ENCODE measurements at regions not wholly inside any gene's neighbourhood (a gene's known extent, or its start where the extent isn't known, plus 50 kb on each side); places are given as distances from the start of the nearest gene placed in this dataset.

DNA sequence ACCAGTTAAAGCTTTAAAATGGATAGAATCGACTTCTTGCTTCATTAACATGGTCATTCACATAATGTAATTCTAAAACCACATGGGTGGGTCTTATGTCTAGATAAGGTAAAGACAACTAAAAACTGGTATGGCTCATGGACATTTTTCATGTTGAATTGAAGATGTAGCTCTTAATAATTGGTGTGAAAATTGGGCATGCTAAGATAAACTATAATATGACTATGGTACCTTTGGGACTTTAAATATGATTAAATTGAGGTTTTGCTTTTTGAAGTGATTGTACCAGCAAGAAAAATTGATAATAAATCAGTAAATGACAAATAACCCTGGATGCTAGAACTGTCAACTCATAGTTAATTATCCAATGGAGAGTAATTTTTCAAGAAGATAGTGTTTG, 710.7 kb upstream of the PTPRD start:
- no peak for ATAC-seq (replicated peaks in 1 of 2)
- DNase-seq: no peak
- Mint-ChIP-seq H3K4me1 (ENCODE audit: low read depth) (no peaks in the 10 kb centered on the region), H3K27ac (no peak overlapping the region), H3K9me3 (peaks cover 5% of the 10 kb centered on the region in 2 donors), H3K36me3 (ENCODE audit: insufficient read depth in 2 of 2) (no peaks in the 10 kb centered on the region), H3K27me3 (ENCODE audit: low read depth) (no peaks in the 10 kb centered on the region), H3K4me3 (no peak overlapping the region)

DNA sequence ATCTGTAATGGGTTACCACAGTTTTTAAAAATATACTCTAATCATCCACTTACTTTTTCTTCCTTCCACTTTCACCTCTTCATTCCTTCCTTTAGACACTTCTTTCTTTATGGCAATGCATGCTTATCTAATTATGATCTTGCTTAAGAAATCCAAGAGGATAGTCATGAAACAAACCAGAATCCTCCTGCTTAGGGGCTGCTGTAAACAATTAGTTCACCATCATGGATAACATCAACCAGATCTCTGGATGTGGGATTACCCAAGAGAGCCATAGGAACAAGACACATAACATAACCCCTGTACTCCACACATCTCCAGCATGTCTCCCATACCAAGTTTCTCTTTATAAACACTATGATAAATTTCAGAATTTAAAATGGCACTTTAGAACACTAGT, 713.4 kb upstream of the PTPRD start:
- DNase-seq (no peak), ATAC-seq (replicated peaks in 1 of 2) (no peak)
- Mint-ChIP-seq H3K9me3 (peaks cover 5 to 7% of the 10 kb centered on the region in 2 donors), H3K27me3 (ENCODE audit: low read depth) (no peaks in the 10 kb centered on the region), H3K4me1 (ENCODE audit: low read depth) (no peaks in the 10 kb centered on the region), H3K4me3 (no peak overlapping the region), H3K36me3 (ENCODE audit: insufficient read depth in 2 of 2) (no peaks in the 10 kb centered on the region), H3K27ac (no peak overlapping the region)

DNA sequence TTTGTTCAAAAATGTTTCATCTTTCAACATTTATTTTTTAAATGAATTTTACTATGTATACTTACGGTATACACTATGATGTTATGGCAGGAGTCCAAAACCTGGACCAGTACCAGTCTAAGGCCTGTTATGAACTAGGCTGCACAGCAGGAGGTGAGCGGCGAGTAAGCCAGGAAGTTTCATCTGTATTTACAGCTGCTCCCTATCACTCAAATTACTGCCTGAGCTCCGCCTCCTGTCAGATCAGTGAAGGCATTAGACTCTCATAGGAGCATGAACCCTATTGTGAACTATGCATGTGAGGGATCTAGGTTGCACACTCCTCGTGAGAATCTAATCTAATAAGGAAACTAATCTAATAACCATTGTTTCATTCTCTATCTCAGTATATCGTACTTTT, 715.5 kb upstream of the PTPRD start:
- Mint-ChIP-seq H3K27ac (no peak overlapping the region), H3K36me3 (ENCODE audit: insufficient read depth in 2 of 2) (no peaks in the 10 kb centered on the region), H3K27me3 (ENCODE audit: low read depth) (no peaks in the 10 kb centered on the region), H3K4me3 (no peak overlapping the region), H3K4me1 (ENCODE audit: low read depth) (no peaks in the 10 kb centered on the region), H3K9me3 (peaks cover 7 to 9% of the 10 kb centered on the region in 2 donors)
- ATAC-seq (replicated peaks in 1 of 2) (no peak), DNase-seq (no peak)

DNA sequence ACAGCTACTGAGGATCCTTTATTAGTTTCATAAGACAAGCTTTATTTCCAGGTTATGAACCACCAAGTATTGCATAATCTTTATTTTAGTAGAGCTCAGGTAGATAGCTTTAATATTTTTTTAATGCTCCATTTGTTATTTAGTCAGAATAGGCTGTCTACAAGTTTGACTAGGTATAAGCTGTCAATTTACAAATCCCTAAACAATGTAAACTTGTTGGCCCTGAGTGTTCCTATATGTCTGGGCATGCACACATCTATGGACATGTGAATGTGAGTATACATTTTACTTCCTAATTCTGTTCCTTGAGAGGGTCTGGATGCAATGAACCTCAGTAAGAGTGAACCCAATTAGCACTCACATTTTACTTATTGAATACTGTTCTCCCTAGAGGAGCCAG, 722.2 kb upstream of the PTPRD start:
- no peak overlapping the region for H3K27ac Mint-ChIP-seq
- H3K9me3 Mint-ChIP-seq: peaks cover 4 to 6% of the 10 kb centered on the region in 2 donors
- DNase-seq: no peak
- no peak for ATAC-seq (replicated peaks in 1 of 2)
- H3K4me3 Mint-ChIP-seq: no peak overlapping the region
- H3K36me3 Mint-ChIP-seq (ENCODE audit: insufficient read depth in 2 of 2): no peaks in the 10 kb centered on the region
- H3K4me1 Mint-ChIP-seq (ENCODE audit: low read depth): no peaks in the 10 kb centered on the region
- H3K27me3 Mint-ChIP-seq (ENCODE audit: low read depth): no peaks in the 10 kb centered on the region

DNA sequence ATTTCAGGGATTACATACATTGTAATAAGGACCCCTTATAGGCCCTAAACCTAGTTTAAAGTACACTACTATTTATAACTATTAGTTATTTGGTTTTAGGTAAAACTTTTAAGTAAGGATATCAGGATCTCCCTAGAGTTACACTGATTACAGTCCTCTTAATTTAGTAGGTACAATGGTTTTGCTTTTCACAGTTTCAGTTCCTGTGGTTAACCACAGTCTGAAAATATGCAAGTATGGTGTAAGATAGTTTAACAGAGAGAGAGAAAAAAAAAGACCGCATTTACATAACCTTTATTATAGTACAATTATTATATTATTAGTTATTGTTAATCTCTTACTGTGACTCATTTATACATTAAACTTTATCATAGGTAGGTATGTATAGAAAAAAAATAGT, 725.3 kb upstream of the PTPRD start:
- no peaks in the 10 kb centered on the region for H3K36me3 Mint-ChIP-seq (ENCODE audit: insufficient read depth in 2 of 2)
- no peaks in the 10 kb centered on the region for H3K27me3 Mint-ChIP-seq (ENCODE audit: low read depth)
- no peak overlapping the region for H3K27ac Mint-ChIP-seq
- no peaks in the 10 kb centered on the region for H3K4me1 Mint-ChIP-seq (ENCODE audit: low read depth)
- no peak for ATAC-seq (replicated peaks in 1 of 2)
- no peak overlapping the region for H3K4me3 Mint-ChIP-seq
- no peak for DNase-seq
- peaks cover 6% of the 10 kb centered on the region in 2 donors for H3K9me3 Mint-ChIP-seq

DNA sequence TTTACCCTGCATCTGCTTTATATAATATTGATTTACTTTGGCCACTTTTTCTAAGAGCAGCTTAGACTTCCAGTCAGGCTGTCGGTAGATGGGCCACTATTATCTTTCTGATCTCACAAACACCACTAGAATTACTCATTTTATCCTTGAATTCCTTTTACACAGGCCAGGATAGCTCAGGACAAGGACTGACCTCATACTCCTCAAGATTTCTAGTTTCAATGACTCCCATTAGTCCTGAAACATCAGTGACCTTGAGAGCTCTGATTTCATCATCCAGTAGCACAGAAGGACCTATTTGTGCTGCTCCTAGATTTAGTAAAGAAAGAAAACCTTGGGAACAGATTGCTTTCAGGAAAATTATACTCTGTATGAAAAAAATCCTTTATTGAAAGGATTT, 727.9 kb upstream of the PTPRD start:
- Mint-ChIP-seq H3K4me1 (ENCODE audit: low read depth) (no peaks in the 10 kb centered on the region), H3K4me3 (no peak overlapping the region)
- no peak for DNase-seq

DNA sequence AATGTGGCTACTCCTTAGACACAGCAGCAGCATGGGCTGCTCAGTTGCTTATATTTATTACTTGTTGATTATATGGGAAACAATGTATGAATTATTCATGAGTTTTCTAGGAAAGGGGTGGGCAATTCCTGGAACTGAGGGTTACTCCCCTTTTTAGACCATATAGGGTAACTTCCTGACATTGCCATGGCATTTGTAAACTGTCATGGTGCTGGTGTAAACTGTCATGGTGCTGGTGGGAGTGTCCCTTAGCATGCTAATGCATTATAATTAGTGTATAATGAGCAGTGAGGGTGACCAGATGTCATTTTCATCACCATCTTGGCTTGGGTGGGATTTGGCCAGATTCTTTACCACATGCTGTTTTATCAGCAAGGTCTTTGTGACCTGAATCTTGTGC, 734.6 kb upstream of the PTPRD start:
- Mint-ChIP-seq H3K36me3 (ENCODE audit: insufficient read depth in 2 of 2) (no peaks in the 10 kb centered on the region), H3K4me3 (no peak overlapping the region), H3K9me3 (peaks cover 9% of the 10 kb centered on the region in 2 donors), H3K27me3 (ENCODE audit: low read depth) (no peaks in the 10 kb centered on the region), H3K27ac (no peak overlapping the region), H3K4me1 (ENCODE audit: low read depth) (no peaks in the 10 kb centered on the region)
- ATAC-seq (replicated peaks in 1 of 2): no peak
- DNase-seq: no peak

More for the DNA sequence above, 727.9 kb upstream of the PTPRD start:
- no peak for ATAC-seq (replicated peaks in 1 of 2)
- H3K27ac Mint-ChIP-seq: no peak overlapping the region
- no peaks in the 10 kb centered on the region for H3K36me3 Mint-ChIP-seq (ENCODE audit: insufficient read depth in 2 of 2)
- no peaks in the 10 kb centered on the region for H3K27me3 Mint-ChIP-seq (ENCODE audit: low read depth)
- peaks cover 6% of the 10 kb centered on the region in 2 donors for H3K9me3 Mint-ChIP-seq

DNA sequence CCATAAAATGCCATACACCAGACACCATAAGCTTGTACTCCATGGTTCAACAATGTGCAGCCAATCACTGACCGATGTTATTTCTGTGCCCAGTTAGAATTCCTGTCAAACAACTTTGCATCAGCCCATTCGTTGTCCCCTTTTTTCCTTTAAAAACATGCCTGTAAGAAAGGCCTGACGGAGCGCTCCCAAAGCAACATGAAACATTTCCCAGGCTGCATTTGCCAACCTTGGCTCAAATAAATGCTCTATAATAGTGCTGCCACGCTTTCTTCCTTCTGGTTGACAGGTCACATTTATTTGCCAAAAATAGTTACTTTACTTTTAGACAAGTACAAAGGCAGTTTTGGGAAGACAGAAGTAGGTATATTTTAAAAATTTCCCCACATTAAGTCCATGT, 735.6 kb upstream of the PTPRD start:
- no peaks in the 10 kb centered on the region for H3K36me3 Mint-ChIP-seq (ENCODE audit: insufficient read depth in 2 of 2)
- no peak for DNase-seq
- H3K9me3 Mint-ChIP-seq: peaks cover 9 to 10% of the 10 kb centered on the region in 2 donors
- H3K27ac Mint-ChIP-seq: no peak overlapping the region
- no peak for ATAC-seq (replicated peaks in 1 of 2)
- no peak overlapping the region for H3K4me3 Mint-ChIP-seq
- no peaks in the 10 kb centered on the region for H3K4me1 Mint-ChIP-seq (ENCODE audit: low read depth)
- H3K27me3 Mint-ChIP-seq (ENCODE audit: low read depth): no peaks in the 10 kb centered on the region

DNA sequence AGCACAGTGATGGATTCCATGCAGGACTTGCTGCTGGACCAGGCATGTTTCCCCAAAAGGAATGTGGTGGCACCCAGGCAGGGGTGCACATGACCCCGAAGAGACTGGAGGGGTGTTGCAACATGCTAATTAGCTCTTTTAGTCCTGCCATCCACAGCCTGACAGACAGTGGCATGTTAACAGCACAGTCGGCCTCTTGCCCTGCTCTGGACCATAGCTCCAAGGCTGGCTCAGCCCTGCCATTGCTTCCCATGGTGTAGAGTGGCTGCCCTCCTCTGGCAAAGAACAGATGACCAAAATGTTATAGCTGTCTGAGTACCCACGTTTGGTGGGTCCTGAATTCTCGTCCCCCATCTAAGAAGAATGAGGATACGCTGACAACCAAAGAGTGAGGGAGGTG, 736.4 kb upstream of the PTPRD start:
- Mint-ChIP-seq H3K27ac (no peak overlapping the region), H3K27me3 (ENCODE audit: low read depth) (no peaks in the 10 kb centered on the region), H3K36me3 (ENCODE audit: insufficient read depth in 2 of 2) (no peaks in the 10 kb centered on the region), H3K9me3 (peaks cover 9 to 10% of the 10 kb centered on the region in 2 donors), H3K4me1 (ENCODE audit: low read depth) (no peaks in the 10 kb centered on the region), H3K4me3 (no peak overlapping the region)
- DNase-seq (no peak), ATAC-seq (replicated peaks in 1 of 2) (no peak)

DNA sequence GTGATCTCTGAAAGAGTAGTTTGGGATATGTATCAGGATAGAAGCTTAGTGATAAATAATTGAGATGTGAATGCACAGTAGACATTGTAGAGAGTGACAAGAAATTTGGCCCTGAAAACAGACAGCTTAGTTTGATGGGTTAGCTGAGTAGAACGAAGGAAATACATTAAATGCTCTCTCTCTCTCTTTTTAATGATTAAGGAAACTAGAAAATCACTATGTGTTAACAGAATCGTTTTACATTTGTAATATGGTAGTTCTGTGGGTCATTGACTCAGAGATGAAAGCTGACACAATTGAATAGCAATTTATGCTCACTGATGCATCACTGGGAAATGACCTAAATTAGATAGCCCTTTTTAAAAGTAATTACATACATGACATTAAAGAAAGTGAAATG, 739.8 kb upstream of the PTPRD start:
- ATAC-seq (replicated peaks in 1 of 2) (no peak), DNase-seq (no peak)
- H3K27me3 Mint-ChIP-seq (ENCODE audit: low read depth): no peaks in the 10 kb centered on the region
- H3K9me3 Mint-ChIP-seq: peaks cover 7% of the 10 kb centered on the region in 2 donors
- H3K4me1 Mint-ChIP-seq (ENCODE audit: low read depth): no peaks in the 10 kb centered on the region
- H3K36me3 Mint-ChIP-seq (ENCODE audit: insufficient read depth in 2 of 2): no peaks in the 10 kb centered on the region
- H3K27ac Mint-ChIP-seq: no peak overlapping the region
- H3K4me3 Mint-ChIP-seq: no peak overlapping the region

DNA sequence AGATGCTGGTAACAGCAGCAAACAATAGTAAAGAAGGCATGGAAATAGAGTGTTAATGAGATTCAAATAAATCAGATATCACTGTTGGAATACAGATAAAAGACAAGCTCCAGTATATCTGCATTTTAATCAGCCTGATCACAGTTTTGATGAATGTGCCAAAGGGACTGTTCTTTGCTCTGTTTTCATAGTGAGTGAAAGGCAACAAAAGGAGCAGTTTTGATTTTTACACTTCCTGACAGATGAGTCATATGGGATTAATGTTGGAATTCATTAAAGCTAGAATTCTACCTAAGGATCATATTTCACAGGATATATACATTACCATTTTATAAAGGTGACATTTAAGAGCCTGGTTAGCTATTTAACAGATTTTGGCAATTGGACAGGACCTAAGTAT, 743.3 kb upstream of the PTPRD start:
- no peaks in the 10 kb centered on the region for H3K4me1 Mint-ChIP-seq (ENCODE audit: low read depth)
- H3K36me3 Mint-ChIP-seq (ENCODE audit: insufficient read depth in 2 of 2): no peaks in the 10 kb centered on the region
- no peak overlapping the region for H3K4me3 Mint-ChIP-seq
- no peaks in the 10 kb centered on the region for H3K27me3 Mint-ChIP-seq (ENCODE audit: low read depth)
- no peak for DNase-seq
- H3K9me3 Mint-ChIP-seq: peaks cover 7 to 8% of the 10 kb centered on the region in 2 donors
- no peak overlapping the region for H3K27ac Mint-ChIP-seq
- no peak for ATAC-seq (replicated peaks in 1 of 2)

DNA sequence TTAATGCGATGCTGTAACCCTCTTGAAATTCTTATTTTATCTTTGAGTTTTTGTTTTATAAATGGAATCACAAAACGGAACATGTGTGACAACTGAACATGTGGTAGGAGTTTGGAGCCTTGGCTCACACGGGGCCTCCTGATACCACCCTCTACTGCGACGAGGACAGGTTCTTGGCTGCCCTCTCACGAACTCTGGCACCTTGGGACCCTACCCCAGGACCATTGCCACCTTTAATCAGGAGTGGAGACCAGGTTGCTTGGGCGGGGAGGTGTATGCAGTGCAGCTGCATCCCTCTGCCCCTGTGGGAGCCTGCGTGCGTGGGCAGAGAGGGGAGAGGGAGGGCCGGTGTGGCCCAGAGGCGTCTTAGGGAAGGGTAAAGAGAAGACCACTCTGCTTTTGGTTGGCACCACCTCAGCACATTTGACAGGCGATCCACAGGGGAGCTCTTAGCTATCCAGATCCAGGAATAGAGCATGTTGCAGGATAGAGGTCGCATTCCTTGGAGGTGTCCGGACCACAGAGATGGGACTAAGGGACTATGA, 753.9 kb upstream of the PTPRD start:
- no peaks in the 10 kb centered on the region for H3K36me3 Mint-ChIP-seq (ENCODE audit: insufficient read depth in 2 of 2)
- peaks cover 5% of the 10 kb centered on the region in 2 donors for H3K9me3 Mint-ChIP-seq
- H3K27ac Mint-ChIP-seq: no peak overlapping the region
- DNase-seq (no peak), ATAC-seq (replicated peaks in 1 of 2) (no peak)
- no peak overlapping the region for H3K4me3 Mint-ChIP-seq
- H3K27me3 Mint-ChIP-seq (ENCODE audit: low read depth): no peaks in the 10 kb centered on the region
- H3K4me1 Mint-ChIP-seq (ENCODE audit: low read depth): no peaks in the 10 kb centered on the region

DNA sequence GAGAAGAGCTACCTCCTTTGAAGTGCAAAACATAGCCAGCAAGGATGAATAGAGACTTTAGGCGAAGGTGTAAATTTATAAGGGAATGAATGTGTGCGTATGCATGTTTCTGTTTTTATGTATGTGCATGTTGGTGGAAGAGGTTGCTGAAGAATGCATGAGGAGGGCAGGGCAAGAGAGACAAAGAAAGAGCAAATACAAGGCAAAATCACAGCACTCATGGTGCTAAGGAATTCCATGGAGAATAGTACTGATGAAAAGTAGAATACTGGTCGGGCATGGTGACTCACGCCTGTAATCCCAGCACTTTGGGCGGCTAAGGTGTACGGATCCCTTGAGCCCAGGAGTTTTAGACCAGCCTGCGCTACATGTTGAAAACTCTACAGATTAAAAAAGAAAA, 762.1 kb upstream of the PTPRD start:
- H3K27me3 Mint-ChIP-seq (ENCODE audit: low read depth): no peaks in the 10 kb centered on the region
- no peak for ATAC-seq (replicated peaks in 1 of 2)
- H3K9me3 Mint-ChIP-seq: peaks cover 6 to 10% of the 10 kb centered on the region in 2 donors
- H3K36me3 Mint-ChIP-seq (ENCODE audit: insufficient read depth in 2 of 2): peaks cover 0 to 2% of the 10 kb centered on the region in 2 donors
- H3K4me1 Mint-ChIP-seq (ENCODE audit: low read depth): no peaks in the 10 kb centered on the region
- no peak overlapping the region for H3K27ac Mint-ChIP-seq
- no peak for DNase-seq
- H3K4me3 Mint-ChIP-seq: no peak overlapping the region

DNA sequence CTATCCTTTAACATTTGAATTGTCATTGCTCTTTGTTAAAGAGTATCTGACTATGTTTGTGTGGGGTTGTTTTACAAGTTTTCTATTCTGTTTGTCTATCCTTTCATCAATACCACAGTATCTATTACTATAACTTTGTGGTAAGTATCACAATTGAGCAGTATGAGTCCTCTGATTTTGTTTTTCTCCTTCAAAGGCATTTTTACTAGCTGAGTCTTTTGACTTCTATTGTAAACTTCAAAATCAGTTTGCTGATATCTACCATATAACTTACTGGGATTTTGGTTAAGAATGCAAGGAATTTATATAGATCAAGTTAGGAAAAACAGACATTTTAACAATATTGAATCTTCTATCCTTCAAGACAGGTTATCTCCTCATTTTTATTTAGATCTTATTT, 789.8 kb upstream of the PTPRD start:
- Mint-ChIP-seq H3K4me3 (no peak overlapping the region), H3K27me3 (ENCODE audit: low read depth) (no peaks in the 10 kb centered on the region), H3K9me3 (peaks cover 12 to 22% of the 10 kb centered on the region in 2 donors), H3K36me3 (ENCODE audit: insufficient read depth in 2 of 2) (peaks cover 2 to 12% of the 10 kb centered on the region in 2 donors), H3K4me1 (ENCODE audit: low read depth) (no peaks in the 10 kb centered on the region), H3K27ac (no peak overlapping the region)
- ATAC-seq (replicated peaks in 1 of 2): no peak
- no peak for DNase-seq

Measured in activated T-cell treated with anti-CD3 and anti-CD28 coated beads, Interleukin-2, amount 50 U/mL, for 72 hours (primary cell).